GM19452 (cell line): ENCODE measurements at regions not wholly inside any gene's neighbourhood (a gene's known extent, or its start where the extent isn't known, plus 50 kb on each side); places are given as distances from the start of the nearest gene placed in this dataset.
"Not testable (repeated sequence)": the region's sequence is repeated elsewhere in the genome, so short reads cannot be mapped to it uniquely, and the experiment has no call there.

Experiments used
- ATAC-seq: cut with Tn5 transposase; IDR thresholded peaks from one replicate; pipeline ENCODE4 v1.9.1; 2021; ENCODE audit not compliant: unreplicated experiment

GRCh38 chr13:65330287-65330686 lies 1899.8 kb downstream of the PCDH9 start:
- no peak for ATAC-seq

- not testable (repeated sequence) for ATAC-seq
Observed at GRCh38 chr13:65323192-65323591, 1906.9 kb downstream of the PCDH9 start.

GRCh38 chr13:65321423-65321822 lies 1908.7 kb downstream of the PCDH9 start:
- not testable (repeated sequence) for ATAC-seq

- no peak for ATAC-seq
Observed at GRCh38 chr13:65314008-65314407, 1916.1 kb downstream of the PCDH9 start.

- no peak for ATAC-seq
Observed at GRCh38 chr13:65310663-65311328, 1919.3 kb downstream of the PCDH9 start.

- no peak for ATAC-seq
Observed at GRCh38 chr13:65309906-65310305, 1920.2 kb downstream of the PCDH9 start.

GRCh38 chr13:65308729-65309128 lies 1921.4 kb downstream of the PCDH9 start:
- ATAC-seq, result not testable (repeated sequence)

GRCh38 chr13:65307056-65307455 lies 1923.1 kb downstream of the PCDH9 start:
- ATAC-seq, result no peak

GRCh38 chr13:65302691-65303090 lies 1927.4 kb downstream of the PCDH9 start:
- ATAC-seq, result no peak

GRCh38 chr13:65301506-65301905 lies 1928.6 kb downstream of the PCDH9 start:
- ATAC-seq, result no peak

GRCh38 chr13:65300220-65300619 lies 1929.9 kb downstream of the PCDH9 start:
- no peak for ATAC-seq

- no peak for ATAC-seq
Observed at GRCh38 chr13:65293530-65294198, 1936.5 kb downstream of the PCDH9 start.

GRCh38 chr13:65292488-65292901 lies 1937.6 kb downstream of the PCDH9 start:
- ATAC-seq, result no peak

GRCh38 chr13:65287405-65287804 lies 1942.7 kb downstream of the PCDH9 start:
- no peak for ATAC-seq

GRCh38 chr13:65275838-65276630 lies 1954.1 kb downstream of the PCDH9 start:
- no peak for ATAC-seq

- ATAC-seq, result no peak
Observed at GRCh38 chr13:65275108-65275507, 1955.0 kb downstream of the PCDH9 start.

- ATAC-seq, result not testable (repeated sequence)
Observed at GRCh38 chr13:65273811-65274420, 1956.2 kb downstream of the PCDH9 start.

GRCh38 chr13:65268009-65268408 lies 1962.1 kb downstream of the PCDH9 start:
- no peak for ATAC-seq

- no peak for ATAC-seq
Observed at GRCh38 chr13:65265988-65266387, 1964.1 kb downstream of the PCDH9 start.

GRCh38 chr13:65264066-65264465 lies 1966.1 kb downstream of the PCDH9 start:
- no peak for ATAC-seq
